Skeletal muscle tissue (tissue), 3 donors: ENCODE measurements at regions not wholly inside any gene's neighbourhood (a gene's known extent, or its start where the extent isn't known, plus 50 kb on each side); places are given as distances from the start of the nearest gene placed in this dataset.

Source experiments
- H3K27ac ChIP-seq: one replicate; pipeline ENCODE4 v1.7.0; 2013; ENCODE audit warnings: mild to moderate bottlenecking, low read depth, low read length, inconsistent platforms
- H3K27me3 ChIP-seq, 3 donors: one replicate each; pipeline ENCODE4 v1.7.0; 2013; ENCODE audit warnings: low read length in 3 of 3; ENCODE audit not compliant: control insufficient read depth in 3 of 3, insufficient read depth in 3 of 3
- H3K36me3 ChIP-seq, 3 donors: one replicate each; pipeline ENCODE4 v1.7.0; 2013; ENCODE audit warnings: low read length in 3 of 3; ENCODE audit not compliant: control insufficient read depth in 3 of 3, insufficient read depth in 3 of 3
- H3K4me1 ChIP-seq, 3 donors: one replicate each; pipeline ENCODE4 v1.7.0; 2013; ENCODE audit warnings: low read length in 3 of 3, mild to moderate bottlenecking in 3 of 3; ENCODE audit not compliant: control insufficient read depth in 3 of 3, insufficient read depth in 3 of 3
- H3K4me3 ChIP-seq, 3 donors: one replicate each; pipeline ENCODE4 v1.7.0; 2013; ENCODE audit warnings: low read length in 3 of 3
- H3K9ac ChIP-seq, 3 donors: one replicate each; pipeline ENCODE4 v1.7.0; 2013; ENCODE audit warnings: low read length in 3 of 3, mild to moderate bottlenecking in 3 of 3, moderate library complexity in 2 of 3, low read depth in 1 of 3
- H3K9me3 ChIP-seq, 3 donors: one replicate each; pipeline ENCODE4 v1.7.0; 2013; ENCODE audit warnings: low read length in 3 of 3; ENCODE audit not compliant: control insufficient read depth in 3 of 3
- donor health status: Osteomylitis.

GRCh38 chr13:107275312-107275711 lies 707.4 kb upstream of the ARGLU1 start:
- no peak overlapping the region for H3K27ac ChIP-seq
- H3K4me3 ChIP-seq, result no peak overlapping the region
- no peaks in the 10 kb centered on the region for H3K27me3 ChIP-seq
- no peak overlapping the region for H3K9ac ChIP-seq
- no peaks in the 10 kb centered on the region for H3K9me3 ChIP-seq
- no peaks in the 10 kb centered on the region for H3K36me3 ChIP-seq
- H3K4me1 ChIP-seq, result no peaks in the 10 kb centered on the region

- no peaks in the 10 kb centered on the region for H3K36me3 ChIP-seq
- no peaks in the 10 kb centered on the region for H3K27me3 ChIP-seq
- no peaks in the 10 kb centered on the region for H3K4me1 ChIP-seq
- H3K9ac ChIP-seq, result no peak overlapping the region
- H3K27ac ChIP-seq, result no peak overlapping the region
- no peak overlapping the region for H3K4me3 ChIP-seq
- H3K9me3 ChIP-seq, result no peaks in the 10 kb centered on the region
These were observed 703.3 kb upstream of the ARGLU1 start for GRCh38 chr13:107271227-107271626.

GRCh38 chr13:107266657-107267056 lies 698.7 kb upstream of the ARGLU1 start:
- Histone ChIP-seq H3K4me3 (no peak overlapping the region), H3K9ac (no peak overlapping the region), H3K9me3 (no peaks in the 10 kb centered on the region), H3K36me3 (no peaks in the 10 kb centered on the region), H3K4me1 (no peaks in the 10 kb centered on the region), H3K27ac (no peak overlapping the region), H3K27me3 (no peaks in the 10 kb centered on the region)

- Histone ChIP-seq H3K9me3 (no peaks in the 10 kb centered on the region), H3K4me3 (no peak overlapping the region), H3K27me3 (no peaks in the 10 kb centered on the region)
These were observed 690.8 kb upstream of the ARGLU1 start for GRCh38 chr13:107258599-107259187.

GRCh38 chr13:107254392-107254791 lies 686.5 kb upstream of the ARGLU1 start:
- H3K9ac ChIP-seq, result no peak overlapping the region
- no peaks in the 10 kb centered on the region for H3K9me3 ChIP-seq
- H3K36me3 ChIP-seq, result no peaks in the 10 kb centered on the region
- no peak overlapping the region for H3K4me3 ChIP-seq
- H3K27me3 ChIP-seq, result no peaks in the 10 kb centered on the region
- no peaks in the 10 kb centered on the region for H3K4me1 ChIP-seq
- no peak overlapping the region for H3K27ac ChIP-seq

More at GRCh38 chr13:107258599-107259187, 690.8 kb upstream of the ARGLU1 start:
- no peaks in the 10 kb centered on the region for H3K4me1 ChIP-seq
- no peak overlapping the region for H3K27ac ChIP-seq
- no peaks in the 10 kb centered on the region for H3K36me3 ChIP-seq
- H3K9ac ChIP-seq, result no peak overlapping the region

- Histone ChIP-seq H3K36me3 (no peaks in the 10 kb centered on the region), H3K27ac (no peak overlapping the region), H3K4me1 (no peaks in the 10 kb centered on the region), H3K4me3 (no peak overlapping the region), H3K9me3 (no peaks in the 10 kb centered on the region), H3K27me3 (no peaks in the 10 kb centered on the region), H3K9ac (no peak overlapping the region)
These were observed 684.5 kb upstream of the ARGLU1 start for GRCh38 chr13:107252428-107252827.

- Histone ChIP-seq H3K9ac (no peak overlapping the region), H3K27ac (no peak overlapping the region), H3K4me3 (no peak overlapping the region), H3K27me3 (no peaks in the 10 kb centered on the region), H3K36me3 (no peaks in the 10 kb centered on the region), H3K9me3 (no peaks in the 10 kb centered on the region), H3K4me1 (no peaks in the 10 kb centered on the region)
These were observed 684.1 kb upstream of the ARGLU1 start for GRCh38 chr13:107252021-107252420.

- Histone ChIP-seq H3K36me3 (no peaks in the 10 kb centered on the region), H3K4me1 (no peaks in the 10 kb centered on the region), H3K9ac (no peak overlapping the region), H3K27ac (no peak overlapping the region), H3K27me3 (no peaks in the 10 kb centered on the region), H3K9me3 (no peaks in the 10 kb centered on the region), H3K4me3 (no peak overlapping the region)
These were observed 683.4 kb upstream of the ARGLU1 start for GRCh38 chr13:107251341-107251740.

GRCh38 chr13:107250628-107251027 lies 682.7 kb upstream of the ARGLU1 start:
- Histone ChIP-seq H3K9ac (no peak overlapping the region), H3K4me1 (no peaks in the 10 kb centered on the region), H3K9me3 (no peaks in the 10 kb centered on the region), H3K27ac (no peak overlapping the region), H3K27me3 (no peaks in the 10 kb centered on the region), H3K4me3 (no peak overlapping the region), H3K36me3 (no peaks in the 10 kb centered on the region)

- Histone ChIP-seq H3K36me3 (no peaks in the 10 kb centered on the region), H3K4me1 (no peaks in the 10 kb centered on the region), H3K4me3 (no peak overlapping the region), H3K9me3 (no peaks in the 10 kb centered on the region), H3K27ac (no peak overlapping the region), H3K9ac (no peak overlapping the region), H3K27me3 (no peaks in the 10 kb centered on the region)
These were observed 676.3 kb upstream of the ARGLU1 start for GRCh38 chr13:107244241-107244640.

GRCh38 chr13:107242138-107242537 lies 674.2 kb upstream of the ARGLU1 start:
- Histone ChIP-seq H3K36me3 (no peaks in the 10 kb centered on the region), H3K9ac (no peak overlapping the region), H3K9me3 (no peaks in the 10 kb centered on the region), H3K27me3 (no peaks in the 10 kb centered on the region), H3K4me3 (no peak overlapping the region), H3K4me1 (no peaks in the 10 kb centered on the region), H3K27ac (no peak overlapping the region)
